HCT116 (cell line): ENCODE measurements at regions not wholly inside any gene's neighbourhood (a gene's known extent, or its start where the extent isn't known, plus 50 kb on each side); places are given as distances from the start of the nearest gene placed in this dataset.

Experiments used
- ATAC-seq: fragments of 200-7000 bp; cut with Tn5 transposase; 2 replicates; pipeline ENCODE4 v1.9.1; 2020; ENCODE audit warnings: mild to moderate bottlenecking, moderate library complexity
- BruUV-seq: library from RNA; stranded (reverse); fragments of 400-500 nt; replicated peaks from 2 replicates; lab custom pipeline; 2021; lab: Mats Ljungman, UMichigan
- CTCF ChIA-PET: fragments of 300-600 bp; sonication (Branson Sonifier 250); formaldehyde crosslinking; loops from one replicate; lab custom pipeline; 2021; ENCODE audit warnings: antibody characterized with exemption; lab: Charles Lee
- POLR2A ChIA-PET: fragments of 300-600, 350-600 bp; sonication (Branson Sonifier 250); formaldehyde crosslinking; loops from one replicate; lab custom pipeline; 2021; ENCODE audit warnings: antibody characterized with exemption; lab: Charles Lee
- RAD21 ChIA-PET, 2 experiments: fragments of 300-600 bp; sonication (Branson Sonifier 250); formaldehyde crosslinking; loops; one replicate each; lab custom pipeline; 2023; ENCODE audit warnings: low total read pairs in 2 of 2; ENCODE audit not compliant: uncharacterized antibody in 2 of 2, unreplicated experiment in 2 of 2, low non-redundant PET in 1 of 2; lab: Charles Lee
- DNase-seq: peaks from one replicate; pipeline ENCODE4 v3.0.0-alpha.2; 2010; ENCODE audit warnings: low read depth, low spot score
- H2AFZ ChIP-seq: fragments of 200-600 bp; shearing (Covaris generic), sonication (generic); 2 replicates; pipeline ENCODE4 v1.6.1; 2017; ENCODE audit warnings: low read depth, mixed run types, mixed read lengths, antibody characterized with exemption, low read length; ENCODE audit not compliant: poor library complexity, severe bottlenecking
- H3K27ac ChIP-seq: 2 replicates; pipeline ENCODE4 v1.5.1; 2012; ENCODE audit warnings: low read depth, low read length
- H3K27me3 ChIP-seq: fragments of 200-600 bp; sonication (generic); 2 replicates; pipeline ENCODE4 v1.6.1; 2016; ENCODE audit warnings: mixed run types, low read length, mixed read lengths; ENCODE audit not compliant: insufficient read depth
- H3K36me3 ChIP-seq, 2 experiments: fragments of 200-500 bp in 1 of 2; fragments of 200-600 bp in 1 of 2; sonication (Bioruptor generic) in 1 of 2; sonication (generic) in 1 of 2; 2 replicates each; pipeline versions ENCODE4 v1.5.1 to v1.6.1; 2014 to 2016; ENCODE audit warnings: low read length in 2 of 2, inconsistent platforms in 1 of 2, mixed read lengths in 1 of 2, mixed run types in 1 of 2; ENCODE audit not compliant: insufficient read depth in 2 of 2, control insufficient read depth in 1 of 2
- H3K4me1 ChIP-seq, 2 experiments: fragments of 200-600 bp in 1 of 2; sonication (generic) in 1 of 2; 2 replicates each; pipeline versions ENCODE4 v1.5.1 to v1.6.1; 2012 to 2017; ENCODE audit warnings: low read length in 2 of 2, inconsistent platforms in 1 of 2, mild to moderate bottlenecking in 1 of 2, mixed read lengths in 1 of 2, mixed run types in 1 of 2, moderate library complexity in 1 of 2; ENCODE audit not compliant: insufficient read depth in 2 of 2, control insufficient read depth in 1 of 2
- H3K4me2 ChIP-seq: fragments of 200-600 bp; sonication (generic); 2 replicates; pipeline ENCODE4 v1.6.1; 2017; ENCODE audit warnings: mixed run types, low read length, mixed read lengths
- H3K4me3 ChIP-seq, 2 experiments: fragments of 200-600 bp in 1 of 2; sonication (generic) in 1 of 2; replicated peaks in 1 of 2; 2 replicates each; pipeline ENCODE4 v1.5.1; 2011 to 2016; ENCODE audit warnings: low read length in 2 of 2, control low read depth in 1 of 2, low read depth in 1 of 2, mild to moderate bottlenecking in 1 of 2, mixed read lengths in 1 of 2, mixed run types in 1 of 2
- H3K79me2 ChIP-seq: fragments of 200-600 bp; sonication (generic); 2 replicates; pipeline ENCODE4 v1.6.1; 2017; ENCODE audit warnings: mild to moderate bottlenecking, mixed run types, low read length, moderate library complexity, mixed read lengths; ENCODE audit not compliant: insufficient read depth
- H3K9ac ChIP-seq: fragments of 200-600 bp; sonication (generic); 2 replicates; pipeline ENCODE4 v1.6.1; 2016; ENCODE audit warnings: low read length, mixed read lengths
- H3K9me2 ChIP-seq: fragments of 200-600 bp; sonication (generic), shearing (Covaris generic); 2 replicates; pipeline ENCODE4 v1.6.1; 2017; ENCODE audit warnings: mixed run types, mild to moderate bottlenecking, moderate library complexity; ENCODE audit not compliant: insufficient read depth
- H3K9me3 ChIP-seq, 2 experiments: fragments of 200-500 bp in 1 of 2; fragments of 200-600 bp in 1 of 2; sonication (Bioruptor generic) in 1 of 2; sonication (generic) in 1 of 2; 2 replicates each; pipeline ENCODE4 v1.6.1; 2014 to 2017; ENCODE audit warnings: low read length in 2 of 2, mixed read lengths in 2 of 2, inconsistent platforms in 1 of 2, low read depth in 1 of 2, mild to moderate bottlenecking in 1 of 2, mixed run types in 1 of 2, moderate library complexity in 1 of 2; ENCODE audit not compliant: control insufficient read depth in 1 of 2, insufficient read depth in 1 of 2
- H4K20me1 ChIP-seq: fragments of 200-600 bp; sonication (generic), shearing (Covaris generic); 2 replicates; pipeline ENCODE4 v1.6.1; 2017; ENCODE audit warnings: mixed run types, mild to moderate bottlenecking, moderate library complexity; ENCODE audit not compliant: insufficient read depth
- CEBPB ChIP-seq: IDR thresholded peaks from 2 replicates; pipeline ENCODE4 v1.6.1; 2012; ENCODE audit warnings: low read depth
- CTCF ChIP-seq, 3 experiments: fragments of 200-600 bp in 1 of 3; sonication (generic) in 1 of 3; IDR thresholded peaks in 2 of 3; conservative IDR thresholded peaks in 1 of 3; 2 replicates each; pipeline ENCODE4 v1.5.1; 2012 to 2017; ENCODE audit warnings: low read depth in 2 of 3, low read length in 2 of 3, antibody characterized with exemption in 1 of 3, borderline replicate concordance in 1 of 3, control low read depth in 1 of 3, mild to moderate bottlenecking in 1 of 3, mixed read lengths in 1 of 3, mixed run types in 1 of 3, moderate library complexity in 1 of 3; ENCODE audit not compliant: insufficient read depth in 1 of 3
- EGR1 ChIP-seq: IDR thresholded peaks from 2 replicates; pipeline ENCODE4 v1.6.1; 2012; ENCODE audit warnings: low read depth
- ELF1 ChIP-seq: IDR thresholded peaks from 2 replicates; pipeline ENCODE4 v1.6.1; 2012; ENCODE audit warnings: low read depth, borderline replicate concordance
- EZH2 ChIP-seq: fragments of 200-600 bp; sonication (generic); IDR thresholded peaks from 2 replicates; pipeline ENCODE4 v1.6.1; 2017; ENCODE audit warnings: antibody characterized with exemption, mixed run types
- EZH2phosphoT487 ChIP-seq: fragments of 200-600 bp; IDR thresholded peaks from 2 replicates; pipeline ENCODE4 v1.6.1; 2018; ENCODE audit warnings: antibody characterized with exemption, borderline replicate concordance
- FOSL1 ChIP-seq: IDR thresholded peaks from 2 replicates; pipeline ENCODE4 v1.6.1; 2012; ENCODE audit warnings: low read depth
- JUND ChIP-seq: IDR thresholded peaks from 2 replicates; pipeline ENCODE4 v1.6.1; 2012
- MAX ChIP-seq: IDR thresholded peaks from 2 replicates; pipeline ENCODE4 v1.6.1; 2012
- POLR2A ChIP-seq: IDR thresholded peaks from 2 replicates; pipeline ENCODE4 v1.7.0; 2011; ENCODE audit warnings: borderline replicate concordance; ENCODE audit not compliant: insufficient read depth, insufficient read length; ENCODE audit errors: extremely low read depth
- POLR2AphosphoS5 ChIP-seq: IDR thresholded peaks from 2 replicates; pipeline ENCODE4 v1.6.1; 2011; ENCODE audit warnings: mild to moderate bottlenecking, low read depth, low read length, moderate library complexity
- REST ChIP-seq: IDR thresholded peaks from 2 replicates; pipeline ENCODE4 v1.6.1; 2012; ENCODE audit warnings: low read depth
- SRF ChIP-seq: IDR thresholded peaks from 2 replicates; pipeline ENCODE4 v1.6.1; 2012; ENCODE audit warnings: low read depth
- TCF7L2 ChIP-seq: IDR thresholded peaks from 2 replicates; pipeline ENCODE4 v1.7.0; 2011; ENCODE audit warnings: borderline replicate concordance, inconsistent platforms; ENCODE audit not compliant: insufficient read depth, insufficient read length; ENCODE audit errors: extremely low read depth
- YY1 ChIP-seq: IDR thresholded peaks from 2 replicates; pipeline ENCODE4 v1.6.1; 2011; ENCODE audit warnings: low read length, low read depth, moderate library complexity, mild to moderate bottlenecking; ENCODE audit not compliant: insufficient replicate concordance; ENCODE audit errors: extremely low read depth
- ZNF274 ChIP-seq: fragments of 200-500 bp; sonication (Bioruptor generic); IDR thresholded peaks from 2 replicates; pipeline ENCODE4 v1.6.1; 2014; ENCODE audit warnings: mild to moderate bottlenecking, low read depth, low read length, inconsistent platforms
- intact Hi-C: fragments of 100-400 bp; cut with micrococcal nuclease; formaldehyde crosslinking; loops from 2 replicates; pipeline ENCODE4 v1.10.0; 2022

GRCh38 chr4:57443787-57444186, 333.6 kb upstream of the IGFBP7 start (continued):
- no peak for TF ChIP-seq TCF7L2
- no peak for TF ChIP-seq CTCF (IDR thresholded peaks at IDR 0.05 in 2 of 3, conservative IDR thresholded peaks at IDR 0.05 in 1 of 3; ENCODE audit: borderline replicate concordance in 1 of 3, insufficient read depth in 1 of 3, low read depth in 2 of 3, low read length in 2 of 3)

GRCh38 chr4:57443308-57443707, 333.1 kb upstream of the IGFBP7 start:
- H4K20me1 ChIP-seq = no peaks in the 10 kb centered on the region
- TF ChIP-seq POLR2A (no peak), POLR2AphosphoS5 (no peak), FOSL1 (no peak), CEBPB (no peak), EGR1 (no peak), EZH2 (no peak), ELF1 (no peak), ZNF274 (no peak), SRF (no peak), CTCF (IDR thresholded peaks at IDR 0.05 in 2 of 3, conservative IDR thresholded peaks at IDR 0.05 in 1 of 3; ENCODE audit: borderline replicate concordance in 1 of 3, insufficient read depth in 1 of 3, low read depth in 2 of 3, low read length in 2 of 3) (no peak), JUND (no peak), TCF7L2 (no peak), REST (no peak), MAX (no peak), YY1 (no peak), EZH2phosphoT487 (no peak)
- intact Hi-C loops = no loop called here
- no TSS peak for BruUV-seq
- POLR2A ChIA-PET = no interaction called here
- DNase-seq = no peak
- RAD21 ChIA-PET = no interaction called here
- no peaks in the 10 kb centered on the region for H3K4me1 ChIP-seq
- CTCF ChIA-PET = no interaction called here
- H3K79me2 ChIP-seq = no peaks in the 10 kb centered on the region
- no peak overlapping the region for H3K9ac ChIP-seq
- H3K27me3 ChIP-seq = no peaks in the 10 kb centered on the region
- H2AFZ ChIP-seq = no peak overlapping the region
- ATAC-seq = no peak
- no peak overlapping the region for H3K27ac ChIP-seq
- no peaks in the 10 kb centered on the region for H3K36me3 ChIP-seq
- no peak overlapping the region for H3K4me3 ChIP-seq
- no peak overlapping the region for H3K4me2 ChIP-seq
- H3K9me2 ChIP-seq = no peaks in the 10 kb centered on the region
- no peaks in the 10 kb centered on the region; a peak in 1 of 4 replicates for H3K9me3 ChIP-seq
